ENCODE measurements at regions not wholly inside any gene's neighbourhood (a gene's known extent, or its start where the extent isn't known, plus 50 kb on each side); places are given as distances from the start of the nearest gene placed in this dataset.

DNA sequence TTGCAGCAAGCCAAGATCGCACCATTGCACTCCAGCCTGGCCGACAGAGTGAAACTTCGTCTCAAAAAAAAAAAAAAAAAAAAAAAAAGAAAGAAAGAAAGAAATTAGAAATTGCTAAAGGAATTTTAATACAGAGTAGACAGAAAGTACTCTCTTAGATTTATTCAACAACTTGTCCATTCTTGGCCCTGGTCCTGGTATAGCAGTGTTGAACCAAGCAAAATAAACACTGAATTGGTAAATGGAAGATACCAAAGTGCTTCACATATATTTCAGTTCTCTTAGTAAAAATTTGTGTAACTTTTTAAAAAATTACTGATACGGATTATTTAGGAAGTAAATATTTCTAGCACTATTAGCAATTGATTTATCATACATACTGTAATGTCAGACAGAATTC, 165.9 kb upstream of the TLL1 start:
- TF ChIP-seq GABPB1 (CRISPR knock-in tag; IDR thresholded peaks at IDR 0.05), result no peak
- TF ChIP-seq, protein P1, sequence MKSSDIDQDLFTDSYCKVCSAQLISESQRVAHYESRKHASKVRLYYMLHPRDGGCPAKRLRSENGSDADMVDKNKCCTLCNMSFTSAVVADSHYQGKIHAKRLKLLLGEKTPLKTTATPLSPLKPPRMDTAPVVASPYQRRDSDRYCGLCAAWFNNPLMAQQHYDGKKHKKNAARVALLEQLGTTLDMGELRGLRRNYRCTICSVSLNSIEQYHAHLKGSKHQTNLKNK (CRISPR knock-in tag; IDR thresholded peaks at IDR 0.05), result no peak
- no peak for TF ChIP-seq HMGA2 (CRISPR knock-in tag; IDR thresholded peaks at IDR 0.05)
- TF ChIP-seq, protein P2, sequence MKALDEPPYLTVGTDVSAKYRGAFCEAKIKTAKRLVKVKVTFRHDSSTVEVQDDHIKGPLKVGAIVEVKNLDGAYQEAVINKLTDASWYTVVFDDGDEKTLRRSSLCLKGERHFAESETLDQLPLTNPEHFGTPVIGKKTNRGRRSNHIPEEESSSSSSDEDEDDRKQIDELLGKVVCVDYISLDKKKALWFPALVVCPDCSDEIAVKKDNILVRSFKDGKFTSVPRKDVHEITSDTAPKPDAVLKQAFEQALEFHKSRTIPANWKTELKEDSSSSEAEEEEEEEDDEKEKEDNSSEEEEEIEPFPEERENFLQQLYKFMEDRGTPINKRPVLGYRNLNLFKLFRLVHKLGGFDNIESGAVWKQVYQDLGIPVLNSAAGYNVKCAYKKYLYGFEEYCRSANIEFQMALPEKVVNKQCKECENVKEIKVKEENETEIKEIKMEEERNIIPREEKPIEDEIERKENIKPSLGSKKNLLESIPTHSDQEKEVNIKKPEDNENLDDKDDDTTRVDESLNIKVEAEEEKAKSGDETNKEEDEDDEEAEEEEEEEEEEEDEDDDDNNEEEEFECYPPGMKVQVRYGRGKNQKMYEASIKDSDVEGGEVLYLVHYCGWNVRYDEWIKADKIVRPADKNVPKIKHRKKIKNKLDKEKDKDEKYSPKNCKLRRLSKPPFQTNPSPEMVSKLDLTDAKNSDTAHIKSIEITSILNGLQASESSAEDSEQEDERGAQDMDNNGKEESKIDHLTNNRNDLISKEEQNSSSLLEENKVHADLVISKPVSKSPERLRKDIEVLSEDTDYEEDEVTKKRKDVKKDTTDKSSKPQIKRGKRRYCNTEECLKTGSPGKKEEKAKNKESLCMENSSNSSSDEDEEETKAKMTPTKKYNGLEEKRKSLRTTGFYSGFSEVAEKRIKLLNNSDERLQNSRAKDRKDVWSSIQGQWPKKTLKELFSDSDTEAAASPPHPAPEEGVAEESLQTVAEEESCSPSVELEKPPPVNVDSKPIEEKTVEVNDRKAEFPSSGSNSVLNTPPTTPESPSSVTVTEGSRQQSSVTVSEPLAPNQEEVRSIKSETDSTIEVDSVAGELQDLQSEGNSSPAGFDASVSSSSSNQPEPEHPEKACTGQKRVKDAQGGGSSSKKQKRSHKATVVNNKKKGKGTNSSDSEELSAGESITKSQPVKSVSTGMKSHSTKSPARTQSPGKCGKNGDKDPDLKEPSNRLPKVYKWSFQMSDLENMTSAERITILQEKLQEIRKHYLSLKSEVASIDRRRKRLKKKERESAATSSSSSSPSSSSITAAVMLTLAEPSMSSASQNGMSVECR (CRISPR knock-in tag; IDR thresholded peaks at IDR 0.05; ENCODE audit: borderline replicate concordance), result no peak
- no peak for TF ChIP-seq FOXK1 (CRISPR knock-in tag; IDR thresholded peaks at IDR 0.05)
- no peak for TF ChIP-seq CREB1 (CRISPR knock-in tag; IDR thresholded peaks at IDR 0.05)
- no peak for TF ChIP-seq CREM (CRISPR knock-in tag; IDR thresholded peaks at IDR 0.05)
- no peak for TF ChIP-seq JUN (CRISPR knock-in tag; IDR thresholded peaks at IDR 0.05)
- TF ChIP-seq NFYB (CRISPR knock-in tag; conservative IDR thresholded peaks at IDR 0.05; ENCODE audit: low read depth), result no peak
- TF ChIP-seq, protein P3, sequence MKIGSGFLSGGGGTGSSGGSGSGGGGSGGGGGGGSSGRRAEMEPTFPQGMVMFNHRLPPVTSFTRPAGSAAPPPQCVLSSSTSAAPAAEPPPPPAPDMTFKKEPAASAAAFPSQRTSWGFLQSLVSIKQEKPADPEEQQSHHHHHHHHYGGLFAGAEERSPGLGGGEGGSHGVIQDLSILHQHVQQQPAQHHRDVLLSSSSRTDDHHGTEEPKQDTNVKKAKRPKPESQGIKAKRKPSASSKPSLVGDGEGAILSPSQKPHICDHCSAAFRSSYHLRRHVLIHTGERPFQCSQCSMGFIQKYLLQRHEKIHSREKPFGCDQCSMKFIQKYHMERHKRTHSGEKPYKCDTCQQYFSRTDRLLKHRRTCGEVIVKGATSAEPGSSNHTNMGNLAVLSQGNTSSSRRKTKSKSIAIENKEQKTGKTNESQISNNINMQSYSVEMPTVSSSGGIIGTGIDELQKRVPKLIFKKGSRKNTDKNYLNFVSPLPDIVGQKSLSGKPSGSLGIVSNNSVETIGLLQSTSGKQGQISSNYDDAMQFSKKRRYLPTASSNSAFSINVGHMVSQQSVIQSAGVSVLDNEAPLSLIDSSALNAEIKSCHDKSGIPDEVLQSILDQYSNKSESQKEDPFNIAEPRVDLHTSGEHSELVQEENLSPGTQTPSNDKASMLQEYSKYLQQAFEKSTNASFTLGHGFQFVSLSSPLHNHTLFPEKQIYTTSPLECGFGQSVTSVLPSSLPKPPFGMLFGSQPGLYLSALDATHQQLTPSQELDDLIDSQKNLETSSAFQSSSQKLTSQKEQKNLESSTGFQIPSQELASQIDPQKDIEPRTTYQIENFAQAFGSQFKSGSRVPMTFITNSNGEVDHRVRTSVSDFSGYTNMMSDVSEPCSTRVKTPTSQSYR (CRISPR knock-in tag; IDR thresholded peaks at IDR 0.05), result no peak
- TF ChIP-seq, protein P4, sequence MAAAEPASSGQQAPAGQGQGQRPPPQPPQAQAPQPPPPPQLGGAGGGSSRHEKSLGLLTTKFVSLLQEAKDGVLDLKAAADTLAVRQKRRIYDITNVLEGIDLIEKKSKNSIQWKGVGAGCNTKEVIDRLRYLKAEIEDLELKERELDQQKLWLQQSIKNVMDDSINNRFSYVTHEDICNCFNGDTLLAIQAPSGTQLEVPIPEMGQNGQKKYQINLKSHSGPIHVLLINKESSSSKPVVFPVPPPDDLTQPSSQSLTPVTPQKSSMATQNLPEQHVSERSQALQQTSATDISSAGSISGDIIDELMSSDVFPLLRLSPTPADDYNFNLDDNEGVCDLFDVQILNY (CRISPR knock-in tag; IDR thresholded peaks at IDR 0.05), result no peak
- TF ChIP-seq, protein P5, sequence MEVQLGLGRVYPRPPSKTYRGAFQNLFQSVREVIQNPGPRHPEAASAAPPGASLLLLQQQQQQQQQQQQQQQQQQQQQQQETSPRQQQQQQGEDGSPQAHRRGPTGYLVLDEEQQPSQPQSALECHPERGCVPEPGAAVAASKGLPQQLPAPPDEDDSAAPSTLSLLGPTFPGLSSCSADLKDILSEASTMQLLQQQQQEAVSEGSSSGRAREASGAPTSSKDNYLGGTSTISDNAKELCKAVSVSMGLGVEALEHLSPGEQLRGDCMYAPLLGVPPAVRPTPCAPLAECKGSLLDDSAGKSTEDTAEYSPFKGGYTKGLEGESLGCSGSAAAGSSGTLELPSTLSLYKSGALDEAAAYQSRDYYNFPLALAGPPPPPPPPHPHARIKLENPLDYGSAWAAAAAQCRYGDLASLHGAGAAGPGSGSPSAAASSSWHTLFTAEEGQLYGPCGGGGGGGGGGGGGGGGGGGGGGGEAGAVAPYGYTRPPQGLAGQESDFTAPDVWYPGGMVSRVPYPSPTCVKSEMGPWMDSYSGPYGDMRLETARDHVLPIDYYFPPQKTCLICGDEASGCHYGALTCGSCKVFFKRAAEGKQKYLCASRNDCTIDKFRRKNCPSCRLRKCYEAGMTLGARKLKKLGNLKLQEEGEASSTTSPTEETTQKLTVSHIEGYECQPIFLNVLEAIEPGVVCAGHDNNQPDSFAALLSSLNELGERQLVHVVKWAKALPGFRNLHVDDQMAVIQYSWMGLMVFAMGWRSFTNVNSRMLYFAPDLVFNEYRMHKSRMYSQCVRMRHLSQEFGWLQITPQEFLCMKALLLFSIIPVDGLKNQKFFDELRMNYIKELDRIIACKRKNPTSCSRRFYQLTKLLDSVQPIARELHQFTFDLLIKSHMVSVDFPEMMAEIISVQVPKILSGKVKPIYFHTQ (CRISPR knock-in tag; IDR thresholded peaks at IDR 0.05), result no peak
- no peak for TF ChIP-seq SMAD3 (CRISPR knock-in tag; IDR thresholded peaks at IDR 0.05; ENCODE audit: borderline replicate concordance)
- TF ChIP-seq, protein P6, sequence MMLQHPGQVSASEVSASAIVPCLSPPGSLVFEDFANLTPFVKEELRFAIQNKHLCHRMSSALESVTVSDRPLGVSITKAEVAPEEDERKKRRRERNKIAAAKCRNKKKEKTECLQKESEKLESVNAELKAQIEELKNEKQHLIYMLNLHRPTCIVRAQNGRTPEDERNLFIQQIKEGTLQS (CRISPR knock-in tag; conservative IDR thresholded peaks at IDR 0.05), result no peak
- TF ChIP-seq, protein P7, sequence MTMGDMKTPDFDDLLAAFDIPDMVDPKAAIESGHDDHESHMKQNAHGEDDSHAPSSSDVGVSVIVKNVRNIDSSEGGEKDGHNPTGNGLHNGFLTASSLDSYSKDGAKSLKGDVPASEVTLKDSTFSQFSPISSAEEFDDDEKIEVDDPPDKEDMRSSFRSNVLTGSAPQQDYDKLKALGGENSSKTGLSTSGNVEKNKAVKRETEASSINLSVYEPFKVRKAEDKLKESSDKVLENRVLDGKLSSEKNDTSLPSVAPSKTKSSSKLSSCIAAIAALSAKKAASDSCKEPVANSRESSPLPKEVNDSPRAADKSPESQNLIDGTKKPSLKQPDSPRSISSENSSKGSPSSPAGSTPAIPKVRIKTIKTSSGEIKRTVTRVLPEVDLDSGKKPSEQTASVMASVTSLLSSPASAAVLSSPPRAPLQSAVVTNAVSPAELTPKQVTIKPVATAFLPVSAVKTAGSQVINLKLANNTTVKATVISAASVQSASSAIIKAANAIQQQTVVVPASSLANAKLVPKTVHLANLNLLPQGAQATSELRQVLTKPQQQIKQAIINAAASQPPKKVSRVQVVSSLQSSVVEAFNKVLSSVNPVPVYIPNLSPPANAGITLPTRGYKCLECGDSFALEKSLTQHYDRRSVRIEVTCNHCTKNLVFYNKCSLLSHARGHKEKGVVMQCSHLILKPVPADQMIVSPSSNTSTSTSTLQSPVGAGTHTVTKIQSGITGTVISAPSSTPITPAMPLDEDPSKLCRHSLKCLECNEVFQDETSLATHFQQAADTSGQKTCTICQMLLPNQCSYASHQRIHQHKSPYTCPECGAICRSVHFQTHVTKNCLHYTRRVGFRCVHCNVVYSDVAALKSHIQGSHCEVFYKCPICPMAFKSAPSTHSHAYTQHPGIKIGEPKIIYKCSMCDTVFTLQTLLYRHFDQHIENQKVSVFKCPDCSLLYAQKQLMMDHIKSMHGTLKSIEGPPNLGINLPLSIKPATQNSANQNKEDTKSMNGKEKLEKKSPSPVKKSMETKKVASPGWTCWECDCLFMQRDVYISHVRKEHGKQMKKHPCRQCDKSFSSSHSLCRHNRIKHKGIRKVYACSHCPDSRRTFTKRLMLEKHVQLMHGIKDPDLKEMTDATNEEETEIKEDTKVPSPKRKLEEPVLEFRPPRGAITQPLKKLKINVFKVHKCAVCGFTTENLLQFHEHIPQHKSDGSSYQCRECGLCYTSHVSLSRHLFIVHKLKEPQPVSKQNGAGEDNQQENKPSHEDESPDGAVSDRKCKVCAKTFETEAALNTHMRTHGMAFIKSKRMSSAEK (CRISPR knock-in tag; IDR thresholded peaks at IDR 0.05; ENCODE audit: borderline replicate concordance), result no peak
- TF ChIP-seq IRF2 (CRISPR knock-in tag; IDR thresholded peaks at IDR 0.05; ENCODE audit: borderline replicate concordance, low read depth), result no peak
- TF ChIP-seq, protein P8, sequence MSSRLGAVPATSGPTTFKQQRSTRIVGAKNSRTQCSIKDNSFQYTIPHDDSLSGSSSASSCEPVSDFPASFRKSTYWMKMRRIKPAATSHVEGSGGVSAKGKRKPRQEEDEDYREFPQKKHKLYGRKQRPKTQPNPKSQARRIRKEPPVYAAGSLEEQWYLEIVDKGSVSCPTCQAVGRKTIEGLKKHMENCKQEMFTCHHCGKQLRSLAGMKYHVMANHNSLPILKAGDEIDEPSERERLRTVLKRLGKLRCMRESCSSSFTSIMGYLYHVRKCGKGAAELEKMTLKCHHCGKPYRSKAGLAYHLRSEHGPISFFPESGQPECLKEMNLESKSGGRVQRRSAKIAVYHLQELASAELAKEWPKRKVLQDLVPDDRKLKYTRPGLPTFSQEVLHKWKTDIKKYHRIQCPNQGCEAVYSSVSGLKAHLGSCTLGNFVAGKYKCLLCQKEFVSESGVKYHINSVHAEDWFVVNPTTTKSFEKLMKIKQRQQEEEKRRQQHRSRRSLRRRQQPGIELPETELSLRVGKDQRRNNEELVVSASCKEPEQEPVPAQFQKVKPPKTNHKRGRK (CRISPR knock-in tag; IDR thresholded peaks at IDR 0.05; ENCODE audit: borderline replicate concordance), result no peak
- ChIA-PET CTCF (interaction anchor here (1.2 kb wide), 1 partner anchor 214 kb away, joined by 3 read pairs; no protein-coding TSS in a partner anchor), POLR2A (interaction anchor here (0.6 kb wide), 1 partner anchor 1962 kb away, joined by 3 read pairs; no protein-coding TSS in a partner anchor)
- Mint-ChIP-seq H3K27ac (no peak overlapping the region), H3K4me1 (peaks cover 16% of the 10 kb centered on the region), H3K36me3 (no peaks in the 10 kb centered on the region), H3K27me3 (ENCODE audit: low read depth) (no peaks in the 10 kb centered on the region), H3K9me3 (peaks cover 7% of the 10 kb centered on the region; the same call in 1 of the 2 replicates), H3K4me3 (no peak overlapping the region)
- ATAC-seq (no peak), DNase-seq (ENCODE audit: low spot score) (no peak)

Measured in WTC11 (cell line).